ENCODE measurements at regions not wholly inside any gene's neighbourhood (a gene's known extent, or its start where the extent isn't known, plus 50 kb on each side); places are given as distances from the start of the nearest gene placed in this dataset.

- no peaks in the 10 kb centered on the region for H3K4me1 Mint-ChIP-seq (ENCODE audit: unreplicated experiment)
- no peak for TF ChIP-seq CTCF (IDR thresholded peaks at IDR 0.05; ENCODE audit: unreplicated experiment)
- no peaks in the 10 kb centered on the region for H3K27me3 Mint-ChIP-seq (ENCODE audit: unreplicated experiment)
- H3K36me3 Mint-ChIP-seq (ENCODE audit: low read depth, unreplicated experiment), result no peaks in the 10 kb centered on the region
- no peaks in the 10 kb centered on the region for H3K9me3 Mint-ChIP-seq (ENCODE audit: unreplicated experiment)
- no peak overlapping the region for H3K4me3 Mint-ChIP-seq (ENCODE audit: unreplicated experiment)
- no peak for DNase-seq (ENCODE audit: low spot score)
- no peak overlapping the region for H3K27ac Mint-ChIP-seq (ENCODE audit: unreplicated experiment)
Observed at GRCh38 chr14:96978525-96979272, 181.5 kb downstream of the VRK1 start.

DNA sequence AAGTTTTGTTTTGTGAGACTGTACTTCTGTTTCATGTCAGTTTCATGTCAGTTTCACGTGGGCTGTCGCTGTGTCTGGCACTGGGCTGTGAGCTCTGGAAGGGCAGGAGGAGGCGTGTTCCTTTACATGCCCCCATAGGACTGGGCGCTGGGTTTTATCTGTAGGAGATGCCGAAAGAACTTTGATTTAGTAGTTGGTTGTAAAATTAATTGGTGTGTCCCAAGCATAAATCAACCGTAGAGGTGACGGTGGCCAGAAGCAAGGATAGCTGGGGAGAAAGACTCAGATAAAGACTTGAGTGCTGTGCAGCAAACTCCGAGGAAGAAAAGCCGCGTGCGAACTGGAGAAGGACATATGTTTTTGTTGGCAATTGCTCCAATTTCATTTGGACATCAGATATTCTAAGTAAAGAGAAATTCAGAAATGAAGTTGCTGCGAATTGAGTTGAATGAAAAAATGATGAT lies 182.5 kb downstream of the VRK1 start:
- no peak overlapping the region for H3K4me3 Mint-ChIP-seq (ENCODE audit: unreplicated experiment)

DNA sequence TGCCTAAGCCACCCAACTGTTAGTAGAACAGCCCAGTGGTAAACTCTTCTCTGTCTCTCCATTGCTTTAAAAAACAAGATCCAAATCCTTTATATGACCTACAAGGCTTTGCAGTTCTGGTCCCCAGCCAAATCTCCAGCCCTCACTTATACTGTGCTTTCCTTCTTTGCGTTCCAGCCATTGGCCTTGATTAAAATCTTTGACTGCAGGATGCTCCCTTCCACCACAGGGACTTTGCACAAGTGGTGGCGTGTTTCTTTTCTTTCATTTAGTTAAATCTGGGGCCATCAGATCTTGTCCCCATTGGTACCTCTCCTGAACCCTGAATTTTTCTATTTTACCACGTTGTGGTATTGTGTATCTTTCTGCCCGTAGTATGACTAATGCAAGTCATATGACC lies 183.7 kb downstream of the VRK1 start:
- Mint-ChIP-seq H3K4me1 (ENCODE audit: unreplicated experiment) (no peaks in the 10 kb centered on the region), H3K36me3 (ENCODE audit: low read depth, unreplicated experiment) (no peaks in the 10 kb centered on the region), H3K27me3 (ENCODE audit: unreplicated experiment) (peaks cover 2% of the 10 kb centered on the region), H3K4me3 (ENCODE audit: unreplicated experiment) (no peak overlapping the region), H3K9me3 (ENCODE audit: unreplicated experiment) (no peaks in the 10 kb centered on the region), H3K27ac (ENCODE audit: unreplicated experiment) (no peak overlapping the region)
- no peak for DNase-seq (ENCODE audit: low spot score)
- TF ChIP-seq CTCF (IDR thresholded peaks at IDR 0.05; ENCODE audit: unreplicated experiment), result no peak

More for the DNA sequence above, 182.5 kb downstream of the VRK1 start:
- H3K27ac Mint-ChIP-seq (ENCODE audit: unreplicated experiment), result no peak overlapping the region
- H3K36me3 Mint-ChIP-seq (ENCODE audit: low read depth, unreplicated experiment), result no peaks in the 10 kb centered on the region
- DNase-seq (ENCODE audit: low spot score), result no peak
- H3K4me1 Mint-ChIP-seq (ENCODE audit: unreplicated experiment), result no peaks in the 10 kb centered on the region
- no peak for TF ChIP-seq CTCF (IDR thresholded peaks at IDR 0.05; ENCODE audit: unreplicated experiment)
- no peaks in the 10 kb centered on the region for H3K9me3 Mint-ChIP-seq (ENCODE audit: unreplicated experiment)
- peaks cover under 1% of the 10 kb centered on the region for H3K27me3 Mint-ChIP-seq (ENCODE audit: unreplicated experiment)

DNA sequence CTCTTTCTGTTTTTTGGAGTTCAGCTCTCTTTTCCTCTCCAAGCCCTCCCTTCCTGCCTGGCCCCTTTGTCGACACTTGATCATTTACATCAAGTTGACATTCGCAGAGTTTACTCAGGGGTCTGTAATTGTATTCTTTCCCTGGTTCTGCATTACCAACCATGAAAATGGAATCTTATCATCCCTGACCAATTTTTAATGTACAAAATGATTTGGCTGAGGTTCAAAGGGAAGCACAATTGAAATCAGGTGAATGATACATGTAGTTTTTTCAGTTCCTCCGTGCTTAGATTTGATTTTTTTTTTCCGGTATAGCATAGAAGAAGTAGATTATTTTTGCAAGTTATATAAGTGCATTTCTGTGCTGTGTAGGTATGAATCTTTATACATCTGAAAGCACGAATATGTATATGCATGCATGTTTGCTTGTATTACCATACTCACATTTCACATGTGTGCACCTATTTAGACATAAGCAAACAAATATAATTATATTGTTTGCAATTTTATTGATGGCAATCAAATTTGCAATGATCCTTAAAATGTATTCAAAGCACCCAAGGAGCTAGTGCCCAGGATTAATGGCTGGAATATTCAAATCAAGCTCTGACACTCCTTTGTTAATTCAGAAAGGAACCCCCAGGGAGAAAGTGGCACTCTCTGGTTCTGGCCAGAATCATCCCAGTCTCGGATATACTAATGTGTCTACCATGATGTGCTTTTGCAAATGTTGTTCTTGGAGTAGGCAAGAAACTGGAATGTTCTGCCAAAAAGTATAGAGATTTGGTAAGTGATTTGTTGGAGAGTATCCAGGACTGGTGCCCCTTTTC lies 189.3 kb downstream of the VRK1 start:
- Mint-ChIP-seq H3K27ac (ENCODE audit: unreplicated experiment) (no peak overlapping the region), H3K9me3 (ENCODE audit: unreplicated experiment) (no peaks in the 10 kb centered on the region), H3K27me3 (ENCODE audit: unreplicated experiment) (peaks cover 2% of the 10 kb centered on the region), H3K4me1 (ENCODE audit: unreplicated experiment) (no peaks in the 10 kb centered on the region), H3K36me3 (ENCODE audit: low read depth, unreplicated experiment) (no peaks in the 10 kb centered on the region), H3K4me3 (ENCODE audit: unreplicated experiment) (no peak overlapping the region)
- DNase-seq (ENCODE audit: low spot score), result no peak
- no peak for TF ChIP-seq CTCF (IDR thresholded peaks at IDR 0.05; ENCODE audit: unreplicated experiment)

- Mint-ChIP-seq H3K4me1 (ENCODE audit: unreplicated experiment) (no peaks in the 10 kb centered on the region), H3K27me3 (ENCODE audit: unreplicated experiment) (peaks cover 2% of the 10 kb centered on the region), H3K27ac (ENCODE audit: unreplicated experiment) (no peak overlapping the region), H3K36me3 (ENCODE audit: low read depth, unreplicated experiment) (no peaks in the 10 kb centered on the region), H3K4me3 (ENCODE audit: unreplicated experiment) (no peak overlapping the region), H3K9me3 (ENCODE audit: unreplicated experiment) (no peaks in the 10 kb centered on the region)
- TF ChIP-seq CTCF (IDR thresholded peaks at IDR 0.05; ENCODE audit: unreplicated experiment), result no peak
- no peak for DNase-seq (ENCODE audit: low spot score)
Observed at GRCh38 chr14:96987086-96987474, 189.9 kb downstream of the VRK1 start.
